Tibial artery (tissue), 4 donors: ENCODE measurements at regions not wholly inside any gene's neighbourhood (a gene's known extent, or its start where the extent isn't known, plus 50 kb on each side); places are given as distances from the start of the nearest gene placed in this dataset.
A peak's percentile ranks its signal among the peaks of the same experiment; 100 is the strongest.

Experiments
- DNase-seq, 2 donors: peaks; one replicate each; pipeline ENCODE4 v3.0.0-alpha.2; 2019
- H3K27ac ChIP-seq, 2 donors: fragments of 200-600 bp; sonication (generic) in 1 of 2; 1 replicate in 1 of 2; 2 replicates in 1 of 2; pipeline ENCODE4 v1.5.1; 2018 to 2019; ENCODE audit warnings: mild to moderate bottlenecking in 1 of 2
- H3K27me3 ChIP-seq, 2 donors: fragments of 200-600 bp; sonication (generic) in 1 of 2; one replicate each; pipeline versions ENCODE4 v1.5.1 to v1.6.0; 2016 to 2019
- H3K36me3 ChIP-seq, 3 donors: fragments of 200-600 bp; sonication (generic) in 2 of 3; one replicate each; pipeline ENCODE4 v1.5.1; 2016 to 2019; ENCODE audit warnings: mild to moderate bottlenecking in 2 of 3
- H3K4me1 ChIP-seq, 4 donors: fragments of 200-600 bp; sonication (generic) in 2 of 4; 1 replicate in 3 of 4; 2 replicates in 1 of 4; pipeline ENCODE4 v1.5.1; 2016 to 2019
- H3K4me3 ChIP-seq, 2 donors: fragments of 200-600 bp; sonication (generic) in 1 of 2; 1 replicate in 1 of 2; 2 replicates in 1 of 2; pipeline ENCODE4 v1.5.1; 2018 to 2019; ENCODE audit warnings: mild to moderate bottlenecking in 2 of 2
- H3K9me3 ChIP-seq, 3 donors: fragments of 200-600 bp; sonication (generic) in 1 of 3; one replicate each; pipeline ENCODE4 v1.5.1; 2016 to 2019
- intact Hi-C: fragments of 100-400 bp; cut with DNase I; formaldehyde crosslinking; loops from one replicate; pipeline ENCODE4 v1.15.0; 2023; ENCODE audit warnings: low total_unique reads
- TF ChIP-seq, protein P1 (sequence below), 2 experiments: fragments of 200-600 bp in 1 of 2; fragments of 450-650 bp in 1 of 2; IDR thresholded peaks; one replicate each; pipeline ENCODE4 v1.5.1; 2017 to 2019; ENCODE audit warnings: antibody characterized with exemption in 2 of 2, mild to moderate bottlenecking in 1 of 2, moderate library complexity in 1 of 2

DNA sequence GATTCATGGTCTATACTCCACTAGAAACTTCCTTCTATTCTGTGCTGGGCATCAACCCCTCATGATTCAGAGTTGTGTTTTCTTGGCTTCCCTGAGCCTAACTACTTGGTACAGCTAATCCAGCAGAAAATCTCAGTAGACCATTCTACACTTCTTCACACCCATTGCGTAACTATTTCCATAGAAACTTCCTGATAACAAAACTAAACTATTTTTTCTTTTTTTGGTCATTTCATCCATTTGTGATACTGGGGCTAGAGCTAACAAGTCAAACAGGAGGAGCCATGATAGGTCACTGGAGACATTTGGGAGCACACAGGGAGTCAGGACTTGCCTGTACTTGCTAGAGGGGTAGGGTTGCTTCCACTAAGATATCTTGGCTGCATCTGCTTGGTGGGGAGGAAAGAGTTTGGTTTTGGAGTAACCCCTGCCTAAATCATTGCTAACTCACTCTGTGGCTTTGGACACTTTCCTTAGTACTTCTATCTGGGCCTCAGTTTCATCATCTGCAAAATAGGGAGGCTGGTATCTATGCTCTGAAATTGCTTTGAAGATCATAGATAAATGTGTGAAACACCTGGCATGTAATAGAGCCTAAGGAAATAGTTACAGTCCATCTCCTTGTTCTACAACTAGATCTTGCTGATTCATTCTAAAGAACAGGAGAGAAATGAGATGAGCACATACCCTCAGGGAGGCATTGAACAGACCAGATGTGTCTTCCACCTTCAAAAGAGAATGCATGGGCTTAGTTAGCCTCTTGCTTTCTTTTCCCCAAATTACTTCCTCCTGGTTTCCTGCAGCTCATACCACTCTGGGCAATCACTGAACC lies 127.9 kb upstream of the ADGRF1 start:
- Histone ChIP-seq H3K9me3 (no peaks in the 10 kb centered on the region), H3K27ac (no peak overlapping the region)
- intact Hi-C loops = no loop called here

DNA sequence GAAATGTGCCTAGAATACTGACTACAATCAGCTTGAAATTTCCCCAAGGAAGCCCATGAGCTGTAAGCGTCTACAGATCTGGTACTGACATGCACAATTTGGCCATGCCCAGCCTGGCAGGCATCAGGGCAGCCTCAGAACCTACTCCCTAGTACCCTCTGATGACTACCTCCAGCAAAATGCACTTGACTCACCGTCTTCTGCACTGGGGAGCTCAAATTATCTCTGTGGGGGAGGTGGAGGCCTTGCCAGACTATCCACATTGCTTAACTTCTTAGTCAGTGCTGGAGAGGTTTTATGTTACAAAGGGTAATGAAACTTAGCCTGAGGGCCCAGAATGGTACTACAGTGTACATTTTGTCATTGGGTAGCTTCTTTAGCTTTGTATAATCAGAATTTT lies 126.0 kb upstream of the ADGRF1 start:
- no peaks in the 10 kb centered on the region for H3K27me3 ChIP-seq
- TF ChIP-seq, protein P1, sequence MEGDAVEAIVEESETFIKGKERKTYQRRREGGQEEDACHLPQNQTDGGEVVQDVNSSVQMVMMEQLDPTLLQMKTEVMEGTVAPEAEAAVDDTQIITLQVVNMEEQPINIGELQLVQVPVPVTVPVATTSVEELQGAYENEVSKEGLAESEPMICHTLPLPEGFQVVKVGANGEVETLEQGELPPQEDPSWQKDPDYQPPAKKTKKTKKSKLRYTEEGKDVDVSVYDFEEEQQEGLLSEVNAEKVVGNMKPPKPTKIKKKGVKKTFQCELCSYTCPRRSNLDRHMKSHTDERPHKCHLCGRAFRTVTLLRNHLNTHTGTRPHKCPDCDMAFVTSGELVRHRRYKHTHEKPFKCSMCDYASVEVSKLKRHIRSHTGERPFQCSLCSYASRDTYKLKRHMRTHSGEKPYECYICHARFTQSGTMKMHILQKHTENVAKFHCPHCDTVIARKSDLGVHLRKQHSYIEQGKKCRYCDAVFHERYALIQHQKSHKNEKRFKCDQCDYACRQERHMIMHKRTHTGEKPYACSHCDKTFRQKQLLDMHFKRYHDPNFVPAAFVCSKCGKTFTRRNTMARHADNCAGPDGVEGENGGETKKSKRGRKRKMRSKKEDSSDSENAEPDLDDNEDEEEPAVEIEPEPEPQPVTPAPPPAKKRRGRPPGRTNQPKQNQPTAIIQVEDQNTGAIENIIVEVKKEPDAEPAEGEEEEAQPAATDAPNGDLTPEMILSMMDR (IDR thresholded peaks at IDR 0.05) = no peak
- no peaks in the 10 kb centered on the region for H3K9me3 ChIP-seq
- H3K4me3 ChIP-seq = no peak overlapping the region
- DNase-seq = peak; percentile 67 to 73
- no peak overlapping the region for H3K27ac ChIP-seq
- intact Hi-C loops = no loop called here
- H3K36me3 ChIP-seq = no peaks in the 10 kb centered on the region
- no peaks in the 10 kb centered on the region for H3K4me1 ChIP-seq

More for the DNA sequence above, 127.9 kb upstream of the ADGRF1 start:
- DNase-seq = no peak
- Histone ChIP-seq H3K4me1 (no peaks in the 10 kb centered on the region), H3K4me3 (no peak overlapping the region), H3K27me3 (no peaks in the 10 kb centered on the region), H3K36me3 (no peaks in the 10 kb centered on the region)
- TF ChIP-seq, protein P1 (IDR thresholded peaks at IDR 0.05) = no peak

DNA sequence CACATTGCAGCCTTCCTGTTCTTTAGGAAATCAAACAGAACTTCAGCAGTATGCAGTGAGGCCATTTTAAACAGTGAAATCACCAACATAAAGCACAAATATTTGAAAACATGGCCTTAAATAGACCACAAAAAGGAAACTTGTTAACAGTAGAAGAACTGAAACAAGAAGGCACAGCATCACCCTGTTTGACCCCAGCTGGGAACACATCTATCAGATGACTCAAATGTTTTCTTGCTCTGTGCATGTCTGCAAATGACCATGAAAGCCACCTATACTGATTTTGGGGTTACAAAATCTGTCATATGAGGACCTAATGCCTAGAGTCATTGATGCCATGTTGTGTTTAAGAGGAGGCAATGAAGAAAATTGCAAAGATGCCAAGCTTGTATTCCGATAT lies 123.8 kb upstream of the ADGRF1 start:
- intact Hi-C loops = no loop called here
- Histone ChIP-seq H3K27ac (no peak overlapping the region), H3K36me3 (no peaks in the 10 kb centered on the region), H3K27me3 (no peaks in the 10 kb centered on the region), H3K9me3 (no peaks in the 10 kb centered on the region), H3K4me3 (no peak overlapping the region), H3K4me1 (no peaks in the 10 kb centered on the region)
- TF ChIP-seq, protein P1 (IDR thresholded peaks at IDR 0.05) = no peak
- DNase-seq = no peak

DNA sequence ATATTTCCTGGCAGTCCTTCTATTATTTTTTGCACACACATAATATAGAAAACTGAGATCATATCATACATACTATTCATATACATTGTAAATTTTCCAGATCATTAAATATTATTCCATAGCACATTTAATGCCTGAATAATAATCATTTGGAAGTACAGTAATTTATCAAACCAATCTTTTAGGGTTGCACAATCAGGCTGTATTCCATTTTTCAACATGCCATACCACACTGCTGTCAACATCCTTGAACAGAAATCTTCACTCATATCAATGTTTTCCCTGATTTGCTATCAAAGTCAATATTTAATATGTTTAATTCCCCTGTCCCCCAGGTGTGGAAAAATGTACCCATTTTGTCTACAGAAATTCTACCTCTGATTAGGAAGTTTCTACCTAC lies 122.7 kb upstream of the ADGRF1 start:
- TF ChIP-seq, protein P1 (IDR thresholded peaks at IDR 0.05) = no peak
- DNase-seq = no peak
- H3K4me3 ChIP-seq = no peak overlapping the region
- H3K4me1 ChIP-seq = no peaks in the 10 kb centered on the region
- intact Hi-C loops = no loop called here
- H3K36me3 ChIP-seq = no peaks in the 10 kb centered on the region
- H3K9me3 ChIP-seq = no peaks in the 10 kb centered on the region
- H3K27ac ChIP-seq = no peak overlapping the region
- no peaks in the 10 kb centered on the region for H3K27me3 ChIP-seq

DNA sequence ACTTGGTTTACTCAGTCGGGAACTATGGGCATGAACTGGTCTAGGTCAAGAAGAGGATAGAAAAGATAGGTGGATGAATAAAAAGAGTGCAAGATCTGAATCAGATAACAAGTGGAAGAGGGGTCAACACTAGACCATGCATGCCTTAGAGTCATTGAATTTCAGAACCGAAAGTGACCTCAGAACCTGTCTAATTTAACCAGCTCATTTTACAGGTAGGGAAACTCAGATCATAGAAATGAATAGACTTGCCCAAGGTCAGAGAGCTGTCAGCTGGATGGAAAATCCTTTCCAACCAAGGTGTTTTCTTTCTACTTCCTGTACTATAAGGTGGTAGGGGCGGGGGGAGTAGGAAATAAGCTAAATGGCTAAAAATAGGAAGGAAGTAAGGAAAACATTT lies 121.4 kb upstream of the ADGRF1 start:
- Histone ChIP-seq H3K27me3 (no peaks in the 10 kb centered on the region), H3K36me3 (no peaks in the 10 kb centered on the region), H3K4me1 (no peaks in the 10 kb centered on the region), H3K4me3 (no peak overlapping the region), H3K27ac (no peak overlapping the region), H3K9me3 (no peaks in the 10 kb centered on the region)
- no peak for DNase-seq
- TF ChIP-seq, protein P1 (IDR thresholded peaks at IDR 0.05) = no peak
- intact Hi-C loops = no loop called here
